ENCODE measurements at regions not wholly inside any gene's neighbourhood (a gene's known extent, or its start where the extent isn't known, plus 50 kb on each side); places are given as distances from the start of the nearest gene placed in this dataset.

DNA sequence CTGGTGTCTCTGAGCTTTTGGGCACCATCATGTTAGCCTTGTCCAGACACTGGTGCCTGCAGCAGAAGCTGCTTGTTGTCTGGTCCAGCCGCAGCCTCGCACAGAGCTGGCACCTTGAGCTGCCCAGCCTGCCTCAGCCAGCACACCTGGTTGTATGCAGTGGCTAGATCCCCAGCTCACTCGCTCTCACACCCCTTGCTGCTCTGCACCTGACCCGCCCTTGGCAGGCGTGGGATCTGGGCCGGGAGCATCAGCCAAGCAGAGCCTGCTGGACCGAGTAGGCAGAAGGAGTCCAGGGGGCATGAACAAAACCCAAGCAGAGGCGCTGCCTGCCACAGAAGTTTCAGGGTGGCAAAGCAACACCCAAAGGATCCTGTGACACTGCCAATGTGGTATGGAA, 79.7 kb upstream of the ITGB1 start:
- TF ChIP-seq ZNF274 (IDR thresholded peaks at IDR 0.05; ENCODE audit: low read depth, low read length) (no peak), SUZ12 (IDR thresholded peaks at IDR 0.05; ENCODE audit: extremely low read depth, insufficient read depth, insufficient read length) (no peak)

Data from NT2/D1 (cell line).